B cell (primary cell): ENCODE measurements at regions not wholly inside any gene's neighbourhood (a gene's known extent, or its start where the extent isn't known, plus 50 kb on each side); places are given as distances from the start of the nearest gene placed in this dataset.

Source experiments
- ATAC-seq: fragments of 200-7000 bp; cut with Tn5 transposase; one replicate; pipeline ENCODE4 v1.10.0; 2021; ENCODE audit warnings: low read depth, mild to moderate bottlenecking, moderate number of reproducible peaks, moderate library complexity
- CTCF ChIA-PET: fragments of 350-600 bp; sonication (Branson Sonifier 250); formaldehyde crosslinking; loops from one replicate; lab custom pipeline; 2021; ENCODE audit warnings: antibody characterized with exemption, inconsistent platforms; lab: Charles Lee
- POLR2A ChIA-PET: fragments of 350-600 bp; sonication (Branson Sonifier 250); formaldehyde crosslinking; loops from one replicate; lab custom pipeline; 2021; ENCODE audit warnings: antibody characterized with exemption; lab: Charles Lee
- DNase-seq: peaks from one replicate; pipeline ENCODE4 v3.0.0; 2013
- H2AFZ ChIP-seq: 2 replicates; pipeline ENCODE4 v1.6.1; 2012; ENCODE audit warnings: mild to moderate bottlenecking, low read depth, low read length; ENCODE audit not compliant: insufficient read depth, poor library complexity, severe bottlenecking
- H3K27ac ChIP-seq, 2 donors: 1 replicate in 1 of 2; 2 replicates in 1 of 2; pipeline ENCODE4 v1.5.1; 2012 to 2013; ENCODE audit warnings: low read length in 2 of 2, mild to moderate bottlenecking in 2 of 2, moderate library complexity in 1 of 2
- H3K27me3 ChIP-seq, 4 experiments: fragments of 200-600 bp in 1 of 4; sonication (generic) in 1 of 4; replicated peaks in 1 of 4; 1 replicate in 2 of 4; 2 replicates in 2 of 4; pipeline versions ENCODE4 v1.6.1 to v1.7.0; 2013 to 2016; ENCODE audit warnings: low read length in 3 of 4, mild to moderate bottlenecking in 2 of 4, mixed read lengths in 1 of 4, moderate library complexity in 1 of 4; ENCODE audit not compliant: insufficient read depth in 4 of 4, control insufficient read depth in 3 of 4; ENCODE audit errors: control extremely low read depth in 1 of 4
- H3K36me3 ChIP-seq, 2 experiments: replicated peaks in 1 of 2; 1 replicate in 1 of 2; 2 replicates in 1 of 2; pipeline versions ENCODE4 v1.6.1 to v1.7.1; 2013; ENCODE audit warnings: low read length in 1 of 2; ENCODE audit not compliant: insufficient read depth in 2 of 2, control insufficient read depth in 1 of 2; ENCODE audit errors: control extremely low read depth in 1 of 2, extremely low read depth in 1 of 2
- H3K4me1 ChIP-seq, 2 donors: fragments of 200-600 bp in 1 of 2; sonication (generic) in 1 of 2; 1 replicate in 1 of 2; 2 replicates in 1 of 2; pipeline versions ENCODE4 v1.5.1 to v1.6.1; 2013 to 2017; ENCODE audit warnings: low read length in 2 of 2; ENCODE audit not compliant: control insufficient read depth in 2 of 2, insufficient read depth in 2 of 2
- H3K4me2 ChIP-seq: replicated peaks from 2 replicates; pipeline ENCODE3; 2012; ENCODE audit warnings: mild to moderate bottlenecking, low read depth, low read length; ENCODE audit not compliant: poor library complexity, severe bottlenecking
- H3K4me3 ChIP-seq, 5 experiments: fragments of 200-600 bp in 1 of 5; sonication (generic) in 1 of 5; 1 replicate in 3 of 5; 2 replicates in 2 of 5; pipeline versions ENCODE4 v1.5.1 to v1.7.0; 2011 to 2016; ENCODE audit warnings: low read length in 4 of 5, mild to moderate bottlenecking in 4 of 5, low read depth in 2 of 5, control low read depth in 1 of 5, moderate library complexity in 1 of 5; ENCODE audit not compliant: insufficient read depth in 1 of 5; ENCODE audit errors: control extremely low read depth in 1 of 5, extremely low read depth in 1 of 5
- H3K79me2 ChIP-seq: fragments of 200-600 bp; sonication (generic); one replicate; pipeline ENCODE4 v1.6.0; 2016; ENCODE audit warnings: low read length; ENCODE audit not compliant: control insufficient read depth, insufficient read depth
- H3K9ac ChIP-seq: fragments of 200-600 bp; sonication (generic); 2 replicates; pipeline ENCODE4 v1.6.1; 2017; ENCODE audit warnings: mild to moderate bottlenecking, low read length, moderate library complexity
- H3K9me3 ChIP-seq, 3 donors: one replicate each; pipeline versions ENCODE4 v1.6.1 to v1.7.1; 2013; ENCODE audit warnings: low read length in 2 of 3; ENCODE audit not compliant: control insufficient read depth in 2 of 3, insufficient read depth in 1 of 3; ENCODE audit errors: control extremely low read depth in 1 of 3
- H4K20me1 ChIP-seq: 2 replicates; pipeline ENCODE4 v1.6.0; 2012; ENCODE audit warnings: mild to moderate bottlenecking, low read length; ENCODE audit not compliant: insufficient read depth, control insufficient read depth, poor library complexity, severe bottlenecking
- H3K27ac Mint-ChIP-seq: one replicate; pipeline ENCODE4 v1.8.0; 2021; ENCODE audit warnings: mixed read lengths
- H3K27me3 Mint-ChIP-seq: one replicate; pipeline ENCODE4 v1.8.0; 2021; ENCODE audit warnings: mixed read lengths
- H3K4me1 Mint-ChIP-seq: one replicate; pipeline ENCODE4 v1.8.0; 2021; ENCODE audit warnings: mixed read lengths
- H3K4me3 Mint-ChIP-seq: one replicate; pipeline ENCODE4 v1.8.0; 2021; ENCODE audit warnings: mixed read lengths
- H3K9me3 Mint-ChIP-seq: one replicate; pipeline ENCODE4 v1.8.0; 2022; ENCODE audit warnings: mixed read lengths; ENCODE audit not compliant: insufficient read depth
- CTCF ChIP-seq: fragments of 200-600 bp; IDR thresholded peaks from one replicate; pipeline ENCODE4 v1.8.0; 2022; ENCODE audit warnings: antibody characterized with exemption, mild to moderate bottlenecking
- EZH2 ChIP-seq: IDR thresholded peaks from 2 replicates; pipeline ENCODE4 v1.6.1; 2012; ENCODE audit warnings: borderline replicate concordance, low read depth, mild to moderate bottlenecking, moderate library complexity, low read length; ENCODE audit not compliant: insufficient read depth, poor library complexity, severe bottlenecking
- WGBS: methylation state at CpG from one replicate; pipeline ENCODE4 v1.1.5; 2013; ENCODE audit warnings: missing lambda C conversion rate; ENCODE audit not compliant: insufficient coverage; 5-methylcytosine and 5-hydroxymethylcytosine counted together
- intact Hi-C: fragments of 100-400 bp; cut with micrococcal nuclease; formaldehyde crosslinking; loops from one replicate; pipeline ENCODE4 v1.10.0; 2022

- H3K27ac ChIP-seq = no peak overlapping the region
- H2AFZ ChIP-seq = no peak overlapping the region
- DNase-seq (no peak), ATAC-seq (no peak)
- H3K9ac ChIP-seq = no peak overlapping the region
- ChIA-PET CTCF (no interaction called here), POLR2A (no interaction called here)
- no peaks in the 10 kb centered on the region for H3K36me3 ChIP-seq
- WGBS = 80% methylated on average over 1 of the region's 1 CpG
- no peaks in the 10 kb centered on the region for H3K27me3 ChIP-seq
- Mint-ChIP-seq H3K9me3 (no peaks in the 10 kb centered on the region), H3K27me3 (no peaks in the 10 kb centered on the region), H3K27ac (no peak overlapping the region), H3K4me1 (no peaks in the 10 kb centered on the region), H3K4me3 (no peak overlapping the region)
- no peak for TF ChIP-seq EZH2
- TF ChIP-seq CTCF = no peak
- intact Hi-C loops = no loop called here
- H3K4me3 ChIP-seq = no peak overlapping the region
- H4K20me1 ChIP-seq = no peaks in the 10 kb centered on the region
- H3K4me2 ChIP-seq = no peak overlapping the region
- H3K4me1 ChIP-seq = no peaks in the 10 kb centered on the region
- peaks cover 0 to 9% (median 0%) of the 10 kb centered on the region in 3 donors for H3K9me3 ChIP-seq
- no peaks in the 10 kb centered on the region for H3K79me2 ChIP-seq
Observed at GRCh38 chr2:118686346-118686745, 161.1 kb downstream of the EN1 start.

DNA sequence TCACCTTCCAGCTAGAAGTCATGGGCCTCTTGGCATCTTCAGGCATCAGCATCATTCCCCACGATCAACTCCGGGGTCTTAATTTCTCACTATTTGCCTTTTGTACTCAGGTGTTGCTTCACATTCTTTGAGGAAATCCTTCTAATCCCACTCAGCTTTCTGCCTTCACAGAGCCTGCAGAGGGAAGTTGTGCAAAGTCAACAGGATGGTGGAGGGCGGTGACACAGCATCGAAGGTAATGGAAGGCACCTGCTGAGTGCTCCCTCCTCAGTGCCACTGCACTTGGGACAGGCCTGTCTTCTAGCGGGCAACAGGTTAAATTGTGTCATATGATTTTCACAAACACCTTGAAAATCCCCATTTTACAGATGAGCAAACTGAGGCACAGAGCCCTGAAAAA is 164.0 kb downstream of the EN1 start:
- H4K20me1 ChIP-seq = no peaks in the 10 kb centered on the region
- no peaks in the 10 kb centered on the region for H3K27me3 Mint-ChIP-seq
- intact Hi-C loops = no loop called here
- H3K27ac Mint-ChIP-seq = no peak overlapping the region
- no peaks in the 10 kb centered on the region for H3K27me3 ChIP-seq
- no peaks in the 10 kb centered on the region for H3K9me3 Mint-ChIP-seq
- H3K4me3 Mint-ChIP-seq = no peak overlapping the region
- H2AFZ ChIP-seq = no peak overlapping the region
- POLR2A ChIA-PET = no interaction called here
- H3K36me3 ChIP-seq = no peaks in the 10 kb centered on the region
- no peak overlapping the region for H3K9ac ChIP-seq
- peaks cover 0 to 5% (median 0%) of the 10 kb centered on the region in 3 donors for H3K9me3 ChIP-seq
- H3K4me2 ChIP-seq = no peak overlapping the region
- H3K4me3 ChIP-seq = no peak overlapping the region
- no peak overlapping the region for H3K27ac ChIP-seq
- H3K4me1 Mint-ChIP-seq = no peaks in the 10 kb centered on the region
- H3K4me1 ChIP-seq = no peaks in the 10 kb centered on the region
- WGBS = 100% methylated on average over 4 of the region's 5 CpGs
- no peak for ATAC-seq
- CTCF ChIA-PET = no interaction called here
- no peaks in the 10 kb centered on the region for H3K79me2 ChIP-seq
- no peak for DNase-seq
- TF ChIP-seq EZH2 (no peak), CTCF (no peak)
